HG02642 (cell line): ENCODE measurements at regions not wholly inside any gene's neighbourhood (a gene's known extent, or its start where the extent isn't known, plus 50 kb on each side); places are given as distances from the start of the nearest gene placed in this dataset.
"Not testable (repeated sequence)": the region's sequence is repeated elsewhere in the genome, so short reads cannot be mapped to it uniquely, and the experiment has no call there.

Experiments used
- ATAC-seq: cut with Tn5 transposase; IDR thresholded peaks from one replicate; pipeline ENCODE4 v1.9.1; 2021; ENCODE audit warnings: mild to moderate bottlenecking; ENCODE audit not compliant: unreplicated experiment, poor library complexity

DNA sequence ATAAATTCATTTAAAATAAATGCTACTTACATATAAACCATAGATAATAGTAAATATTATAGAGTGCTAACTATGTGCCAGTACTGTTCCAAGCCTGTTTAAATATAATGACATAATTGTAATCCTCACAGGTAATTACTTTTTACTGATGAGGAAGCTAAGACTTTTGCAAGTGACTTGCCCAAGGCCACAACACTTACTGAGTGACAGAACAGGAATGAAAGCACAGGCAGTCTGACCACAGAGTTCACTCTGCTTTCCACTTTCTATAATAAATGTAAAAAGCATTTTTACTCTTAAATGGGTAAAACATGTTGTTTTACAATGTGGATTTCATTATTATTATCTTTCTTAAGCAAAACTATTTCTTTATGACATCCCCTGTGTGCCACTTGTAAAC, 537.8 kb upstream of the SLC39A10 start:
- no peak for ATAC-seq

DNA sequence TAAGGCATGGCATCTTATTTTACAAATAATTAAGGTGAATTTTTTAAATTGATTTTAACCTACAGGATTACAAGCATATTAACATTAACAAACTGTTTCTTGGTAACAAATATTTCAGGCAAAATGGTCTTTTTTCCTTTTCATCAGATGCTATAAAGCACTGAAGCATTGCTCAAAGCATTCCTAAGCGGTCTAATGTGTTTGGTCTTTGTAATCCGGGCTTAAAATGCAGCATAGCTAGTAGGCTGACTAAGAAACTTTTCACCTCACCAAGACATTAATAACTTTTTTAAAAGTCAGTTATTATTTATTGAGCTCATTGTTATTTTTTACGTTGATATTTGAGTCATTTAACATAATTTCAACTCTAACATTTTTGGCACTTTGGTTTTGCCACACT, 538.8 kb upstream of the SLC39A10 start:
- ATAC-seq, result no peak

DNA sequence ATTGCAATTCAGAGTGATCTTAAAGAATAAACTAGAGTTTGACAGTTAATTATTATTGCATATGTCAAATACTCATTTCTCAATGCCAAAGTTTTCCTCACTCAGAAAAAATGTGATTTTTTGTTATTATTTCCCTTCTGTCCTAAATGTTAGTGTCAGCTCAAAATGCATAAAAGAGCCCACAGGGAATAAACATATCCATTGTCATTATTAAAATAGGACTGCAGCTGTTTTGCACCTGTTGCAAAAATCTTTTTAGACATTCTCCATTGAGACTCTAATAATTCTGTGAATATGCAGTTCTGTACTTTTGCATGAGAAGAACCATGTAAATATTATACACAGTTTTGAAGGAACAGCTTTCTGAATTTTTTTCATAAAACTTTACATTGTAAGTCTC, 540.0 kb upstream of the SLC39A10 start:
- no peak for ATAC-seq

- ATAC-seq, result no peak
Measured at GRCh38 chr2:195115738-195116137, 541.3 kb upstream of the SLC39A10 start.

DNA sequence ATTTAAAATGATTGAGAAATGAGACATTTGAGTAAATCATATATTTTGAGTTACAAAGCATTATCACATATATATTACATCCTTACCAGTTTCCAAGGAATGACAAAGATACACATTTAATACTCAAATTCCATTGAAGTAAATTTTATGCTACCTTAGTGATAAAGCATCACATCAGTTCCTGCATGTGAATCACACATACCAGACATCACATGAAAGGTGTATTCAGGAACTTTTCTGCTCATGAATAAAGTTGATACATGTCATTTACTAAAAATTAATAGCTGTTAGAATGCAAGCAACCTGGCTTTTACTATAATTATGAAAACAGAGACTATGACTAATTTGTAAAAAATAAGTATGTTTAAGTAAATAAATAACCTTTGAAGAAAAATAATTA, 548.8 kb upstream of the SLC39A10 start:
- no peak for ATAC-seq

GRCh38 chr2:195106681-195107380, 550.2 kb upstream of the SLC39A10 start:
- ATAC-seq, result no peak

- ATAC-seq, result no peak
Measured at GRCh38 chr2:195105581-195105980, 551.4 kb upstream of the SLC39A10 start.

- no peak for ATAC-seq
Measured at GRCh38 chr2:195094330-195094729, 562.7 kb upstream of the SLC39A10 start.

GRCh38 chr2:195092341-195092740, 564.7 kb upstream of the SLC39A10 start:
- ATAC-seq, result no peak

DNA sequence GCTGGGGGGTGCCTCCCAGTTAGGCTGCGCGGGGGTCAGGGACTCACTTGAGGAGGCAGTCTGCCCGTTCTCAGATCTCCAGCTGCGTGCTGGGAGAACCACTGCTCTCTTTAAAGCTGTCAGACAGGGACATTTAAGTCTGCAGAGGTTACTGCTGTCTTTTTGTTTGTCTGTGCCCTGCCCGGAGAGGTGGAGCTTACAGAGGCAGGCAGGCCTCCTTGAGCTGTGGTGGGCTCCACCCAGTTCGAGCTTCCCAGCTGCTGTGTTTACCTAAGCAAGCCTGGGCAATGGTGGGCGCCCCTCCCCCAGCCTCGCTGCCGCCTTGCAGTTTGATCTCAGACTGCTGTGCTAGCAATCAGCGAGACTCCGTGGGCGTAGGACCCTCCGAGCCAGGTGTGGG, 584.2 kb upstream of the SLC39A10 start:
- ATAC-seq, result not testable (repeated sequence)

GRCh38 chr2:195057001-195057400, 600.0 kb upstream of the SLC39A10 start:
- no peak for ATAC-seq

- ATAC-seq, result no peak
Measured at GRCh38 chr2:195055996-195056395, 601.0 kb upstream of the SLC39A10 start.

- no peak for ATAC-seq
Measured at GRCh38 chr2:195051401-195051800, 605.6 kb upstream of the SLC39A10 start.

DNA sequence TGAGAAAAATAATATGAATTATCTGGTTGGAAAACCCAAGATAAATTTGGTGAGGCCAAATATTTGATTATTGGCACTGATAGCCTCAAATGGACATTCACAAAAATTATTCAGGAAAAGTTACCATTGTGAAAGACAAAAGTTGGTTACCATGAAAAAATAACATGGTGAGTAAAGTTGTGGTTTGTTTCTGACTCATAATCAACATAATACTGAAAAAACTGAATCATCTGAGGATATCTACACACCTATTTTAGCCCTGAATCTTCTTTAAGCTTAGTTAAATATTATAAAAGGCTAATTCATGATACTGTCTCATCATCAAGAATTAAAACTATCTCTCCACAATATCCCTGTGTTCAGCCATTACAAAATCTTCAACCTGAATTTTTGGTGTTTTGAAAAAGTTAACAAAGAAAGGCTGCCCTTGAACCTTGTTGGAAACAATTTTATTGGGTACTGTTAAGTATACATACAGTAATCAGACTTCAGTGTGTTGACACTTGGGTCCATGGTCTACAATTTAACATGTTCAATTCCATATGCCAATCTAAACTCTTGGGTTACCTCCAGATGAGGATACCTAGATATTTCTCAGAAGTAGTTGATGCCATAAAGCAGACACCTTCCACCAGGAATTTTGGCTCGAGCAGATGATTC, 607.5 kb upstream of the SLC39A10 start:
- peak; percentile 80 for ATAC-seq

DNA sequence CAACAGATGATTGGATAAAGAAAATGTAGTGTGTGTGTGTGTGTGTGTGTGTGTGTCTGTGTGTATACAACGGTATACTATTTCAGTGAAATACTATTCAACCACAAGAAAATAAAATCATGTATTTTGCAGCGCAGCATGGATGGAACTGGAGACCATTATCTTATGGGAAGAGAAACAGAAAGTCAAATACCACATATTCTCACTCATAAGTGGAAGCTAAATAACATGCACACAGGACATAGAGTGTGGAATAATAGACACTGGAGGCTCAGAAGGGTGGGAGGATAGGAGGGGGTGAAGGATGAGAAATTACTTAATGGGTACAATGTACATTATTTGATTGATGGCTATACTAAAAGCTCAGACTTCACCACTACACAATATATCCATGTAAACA, 609.1 kb upstream of the SLC39A10 start:
- no peak for ATAC-seq

- no peak for ATAC-seq
Measured at GRCh38 chr2:195044801-195045200, 612.2 kb upstream of the SLC39A10 start.

DNA sequence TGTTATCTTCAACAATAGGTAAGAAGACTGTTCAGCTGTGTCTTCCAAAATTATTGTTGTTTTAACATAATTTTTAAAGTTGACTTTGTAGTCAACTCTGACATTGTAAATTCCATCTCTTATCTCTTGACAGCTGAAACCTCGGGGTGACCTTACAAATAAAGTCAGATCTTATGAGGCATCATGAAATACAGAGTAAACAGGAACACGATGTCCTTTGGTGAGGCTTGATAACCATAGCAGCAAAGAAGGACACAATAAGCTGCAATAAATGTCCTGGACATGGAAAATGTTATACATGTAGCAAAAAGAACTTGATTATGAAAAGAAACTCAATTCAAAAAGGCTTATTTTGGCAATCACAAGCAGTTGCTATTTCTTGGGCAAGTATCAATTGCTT, 618.9 kb upstream of the SLC39A10 start:
- ATAC-seq, result no peak

- no peak for ATAC-seq
Measured at GRCh38 chr2:195037045-195037444, 620.0 kb upstream of the SLC39A10 start.

DNA sequence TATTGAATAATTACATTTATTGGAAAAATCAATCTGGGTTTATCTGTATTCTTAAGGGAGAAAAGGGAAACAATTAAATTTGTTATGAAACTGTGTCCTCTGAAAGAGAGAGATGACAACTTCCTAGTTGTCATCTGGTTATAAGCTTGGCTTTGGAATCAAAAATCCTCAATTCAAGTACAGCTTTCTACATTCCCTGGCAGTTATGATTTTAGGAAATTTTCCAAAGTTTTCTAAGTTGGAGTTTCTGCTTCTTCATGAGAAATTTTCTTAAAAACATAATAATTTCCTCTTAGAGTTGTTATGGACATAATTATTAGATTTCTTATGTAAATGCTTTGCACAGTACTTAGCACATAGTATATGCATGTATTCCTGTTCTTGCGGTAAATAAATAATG, 625.6 kb upstream of the SLC39A10 start:
- no peak for ATAC-seq

- no peak for ATAC-seq
Measured at GRCh38 chr2:195029804-195030654, 627.0 kb upstream of the SLC39A10 start.

- no peak for ATAC-seq
Measured at GRCh38 chr2:195027947-195028346, 629.1 kb upstream of the SLC39A10 start.
